Fibroblast of lung (primary cell): ENCODE measurements at regions not wholly inside any gene's neighbourhood (a gene's known extent, or its start where the extent isn't known, plus 50 kb on each side); places are given as distances from the start of the nearest gene placed in this dataset.
"Not testable (repeated sequence)": the region's sequence is repeated elsewhere in the genome, so short reads cannot be mapped to it uniquely, and the experiment has no call there.

Experiments
- EZH2 ChIP-seq: IDR thresholded peaks from 2 replicates; pipeline ENCODE4 v1.5.1; 2012; ENCODE audit warnings: low read length, control low read depth, mild to moderate bottlenecking; ENCODE audit errors: missing control alignments
- TF ChIP-seq, protein P1 (sequence below), 2 donors: IDR thresholded peaks in 1 of 2; conservative IDR thresholded peaks in 1 of 2; 1 replicate in 1 of 2; 2 replicates in 1 of 2; pipeline ENCODE4 v1.5.1; 2011 to 2012; ENCODE audit warnings: low read length in 2 of 2, control low read depth in 1 of 2, inconsistent platforms in 1 of 2, low read depth in 1 of 2, mild to moderate bottlenecking in 1 of 2

DNA sequence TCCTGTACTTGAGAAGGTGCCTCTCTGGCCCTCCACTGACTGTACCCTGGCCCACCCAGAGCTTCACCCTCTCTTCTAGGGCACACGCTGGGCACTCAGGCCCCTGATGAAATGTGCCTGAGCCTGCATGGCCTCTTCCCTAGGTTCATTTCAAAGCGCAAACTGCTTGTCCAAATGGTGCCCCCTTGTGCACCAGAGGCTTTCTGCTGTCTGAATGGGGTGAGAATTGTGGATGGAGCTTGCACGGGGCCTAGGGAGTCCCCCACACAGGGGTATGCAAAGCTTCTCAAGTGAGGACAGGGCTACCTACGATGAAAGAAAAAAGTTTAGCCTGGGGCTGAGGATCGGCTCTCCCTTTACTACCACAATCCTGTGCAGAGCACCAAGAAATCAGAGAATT lies 116.9 kb upstream of the ZNF337 start:
- TF ChIP-seq, protein P1, sequence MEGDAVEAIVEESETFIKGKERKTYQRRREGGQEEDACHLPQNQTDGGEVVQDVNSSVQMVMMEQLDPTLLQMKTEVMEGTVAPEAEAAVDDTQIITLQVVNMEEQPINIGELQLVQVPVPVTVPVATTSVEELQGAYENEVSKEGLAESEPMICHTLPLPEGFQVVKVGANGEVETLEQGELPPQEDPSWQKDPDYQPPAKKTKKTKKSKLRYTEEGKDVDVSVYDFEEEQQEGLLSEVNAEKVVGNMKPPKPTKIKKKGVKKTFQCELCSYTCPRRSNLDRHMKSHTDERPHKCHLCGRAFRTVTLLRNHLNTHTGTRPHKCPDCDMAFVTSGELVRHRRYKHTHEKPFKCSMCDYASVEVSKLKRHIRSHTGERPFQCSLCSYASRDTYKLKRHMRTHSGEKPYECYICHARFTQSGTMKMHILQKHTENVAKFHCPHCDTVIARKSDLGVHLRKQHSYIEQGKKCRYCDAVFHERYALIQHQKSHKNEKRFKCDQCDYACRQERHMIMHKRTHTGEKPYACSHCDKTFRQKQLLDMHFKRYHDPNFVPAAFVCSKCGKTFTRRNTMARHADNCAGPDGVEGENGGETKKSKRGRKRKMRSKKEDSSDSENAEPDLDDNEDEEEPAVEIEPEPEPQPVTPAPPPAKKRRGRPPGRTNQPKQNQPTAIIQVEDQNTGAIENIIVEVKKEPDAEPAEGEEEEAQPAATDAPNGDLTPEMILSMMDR (conservative IDR thresholded peaks at IDR 0.05 in 1 of 2, IDR thresholded peaks at IDR 0.05 in 1 of 2; ENCODE audit: low read depth in 1 of 2, low read length in 2 of 2) = not testable (repeated sequence)
- not testable (repeated sequence) for TF ChIP-seq EZH2
